GM18511 (cell line): ENCODE measurements at regions not wholly inside any gene's neighbourhood (a gene's known extent, or its start where the extent isn't known, plus 50 kb on each side); places are given as distances from the start of the nearest gene placed in this dataset.
"Not testable (repeated sequence)": the region's sequence is repeated elsewhere in the genome, so short reads cannot be mapped to it uniquely, and the experiment has no call there.

Source experiments
- ATAC-seq: cut with Tn5 transposase; IDR thresholded peaks from one replicate; pipeline ENCODE4 v1.9.1; 2021; ENCODE audit warnings: mild to moderate bottlenecking, moderate library complexity; ENCODE audit not compliant: unreplicated experiment

- ATAC-seq = no peak
Observed at GRCh38 chr4:62771983-62772557, 1571.9 kb downstream of the ADGRL3 start.

DNA sequence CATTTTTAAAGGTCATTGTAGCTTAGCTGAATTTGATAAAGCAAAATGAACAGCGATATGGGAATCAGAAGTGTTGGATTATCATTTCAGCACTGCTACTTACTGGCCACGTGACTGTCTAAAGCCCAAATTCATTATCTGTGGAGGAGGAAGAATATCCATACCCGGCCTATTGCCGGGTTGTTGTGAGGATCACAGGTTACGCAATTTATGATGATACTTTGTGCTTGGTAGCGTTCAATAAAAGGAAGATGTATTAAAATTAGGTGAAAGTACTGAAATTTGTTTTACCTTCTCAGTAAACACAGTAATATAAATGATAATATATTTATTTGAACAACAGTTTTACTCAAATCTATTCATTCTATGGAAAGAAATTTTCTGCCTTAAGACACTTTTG, 1540.2 kb downstream of the ADGRL3 start:
- no peak for ATAC-seq

GRCh38 chr4:62717154-62717553, 1517.0 kb downstream of the ADGRL3 start:
- ATAC-seq = no peak

GRCh38 chr4:62711575-62711974, 1511.4 kb downstream of the ADGRL3 start:
- ATAC-seq = no peak

GRCh38 chr4:62709618-62710252, 1509.6 kb downstream of the ADGRL3 start:
- ATAC-seq = no peak

GRCh38 chr4:62706423-62706822, 1506.3 kb downstream of the ADGRL3 start:
- no peak for ATAC-seq

DNA sequence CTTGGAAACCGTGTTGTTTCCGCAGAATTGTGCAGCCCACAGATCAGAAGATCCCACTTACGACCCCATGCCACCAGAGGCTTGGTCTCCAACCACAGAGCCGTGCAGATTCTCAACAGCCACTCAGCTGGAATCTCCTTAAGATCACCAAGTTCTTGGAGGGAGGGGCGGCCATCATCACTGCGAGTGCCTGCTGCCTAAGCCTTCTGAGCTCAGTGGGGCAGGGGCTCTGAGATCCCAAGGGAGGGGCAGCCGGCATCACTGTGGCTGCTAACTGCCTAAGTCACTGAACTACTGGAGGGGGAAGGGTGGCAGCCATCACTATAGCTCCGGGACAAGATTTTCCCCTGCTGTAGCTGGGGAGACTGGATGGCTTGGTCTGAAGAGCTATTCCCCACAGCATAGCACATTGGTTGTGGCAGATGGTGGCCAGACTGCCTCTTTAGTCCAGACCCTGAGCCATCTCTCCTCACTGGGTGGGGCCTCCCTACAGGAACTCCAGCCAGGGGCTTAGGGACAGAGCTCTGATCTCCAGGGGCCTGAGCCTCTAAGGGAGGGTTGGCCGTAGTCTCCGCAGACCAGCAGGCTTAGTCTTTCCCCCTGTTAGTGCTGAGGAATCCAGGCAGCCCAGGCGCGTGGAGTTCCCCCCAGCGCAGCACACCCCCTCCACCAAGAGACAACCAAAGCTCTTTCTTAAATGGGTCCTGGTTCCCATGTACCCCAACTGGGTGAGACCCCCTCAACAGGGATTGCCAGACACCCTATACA, 1483.9 kb downstream of the ADGRL3 start:
- no peak for ATAC-seq

DNA sequence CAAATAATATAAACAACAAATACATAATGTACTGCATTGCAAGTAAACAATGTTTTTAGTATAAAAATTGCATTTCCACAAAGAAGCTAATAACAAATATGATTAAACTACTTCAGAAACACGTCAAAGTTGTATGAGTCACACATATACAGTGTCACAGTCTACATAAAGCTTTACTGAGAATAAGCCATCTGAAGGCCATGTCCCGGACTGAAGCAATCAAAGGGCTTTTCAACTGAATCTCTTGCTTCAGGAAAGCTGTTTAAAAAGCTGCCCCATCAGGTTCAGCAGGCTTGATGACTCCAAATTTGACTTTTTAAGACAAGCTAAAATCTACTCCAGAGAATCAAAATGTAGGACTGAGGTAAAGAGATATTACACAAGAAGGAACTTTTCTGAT, 1476.8 kb downstream of the ADGRL3 start:
- no peak for ATAC-seq

- ATAC-seq = no peak
Observed at GRCh38 chr4:62670514-62670913, 1470.4 kb downstream of the ADGRL3 start.

DNA sequence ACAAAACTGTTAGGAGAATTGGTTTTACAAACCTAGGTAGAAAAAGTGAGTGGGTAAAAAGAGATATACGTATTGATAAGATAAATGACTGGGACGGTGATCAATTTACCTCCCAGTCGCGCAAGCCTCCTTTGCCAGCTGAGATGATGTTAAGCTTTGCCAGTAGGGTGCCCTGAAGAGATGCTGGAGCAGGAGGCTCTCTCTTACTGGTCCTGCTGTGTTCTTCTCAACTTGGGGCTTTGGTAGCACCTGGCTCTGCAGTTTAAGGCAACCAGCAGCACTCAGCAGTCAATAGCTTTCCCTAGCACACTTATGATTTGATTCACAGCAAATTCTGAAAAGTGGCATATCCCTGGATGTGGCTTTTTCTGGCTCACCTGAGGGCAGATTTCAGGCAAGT, 1461.7 kb downstream of the ADGRL3 start:
- no peak for ATAC-seq

GRCh38 chr4:62656006-62656405, 1455.9 kb downstream of the ADGRL3 start:
- no peak for ATAC-seq

GRCh38 chr4:62644372-62644771, 1444.2 kb downstream of the ADGRL3 start:
- no peak for ATAC-seq

- no peak for ATAC-seq
Observed at GRCh38 chr4:62640296-62640695, 1440.2 kb downstream of the ADGRL3 start.

GRCh38 chr4:62627671-62628070, 1427.5 kb downstream of the ADGRL3 start:
- ATAC-seq = no peak

- no peak for ATAC-seq
Observed at GRCh38 chr4:62627141-62627540, 1427.0 kb downstream of the ADGRL3 start.

GRCh38 chr4:62622089-62622488, 1422.0 kb downstream of the ADGRL3 start:
- no peak for ATAC-seq

DNA sequence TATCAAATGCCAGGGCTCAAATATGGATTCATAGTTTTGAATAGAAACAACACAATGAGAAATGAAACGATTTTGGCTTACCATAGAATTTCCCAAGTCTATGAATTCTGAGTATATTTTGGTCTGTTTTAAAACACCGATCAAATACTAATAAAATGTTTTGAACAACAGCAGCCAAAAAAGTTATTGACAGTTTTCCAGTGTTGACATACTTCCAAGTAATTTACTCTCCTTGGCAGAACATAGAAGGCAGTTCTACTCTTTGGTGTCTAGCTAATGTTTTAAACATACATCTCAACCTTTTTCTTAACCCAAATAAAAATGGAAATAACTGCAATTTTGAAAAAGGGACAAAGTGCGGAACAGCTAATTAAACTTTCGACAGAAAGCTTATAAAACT, 1419.8 kb downstream of the ADGRL3 start:
- no peak for ATAC-seq

DNA sequence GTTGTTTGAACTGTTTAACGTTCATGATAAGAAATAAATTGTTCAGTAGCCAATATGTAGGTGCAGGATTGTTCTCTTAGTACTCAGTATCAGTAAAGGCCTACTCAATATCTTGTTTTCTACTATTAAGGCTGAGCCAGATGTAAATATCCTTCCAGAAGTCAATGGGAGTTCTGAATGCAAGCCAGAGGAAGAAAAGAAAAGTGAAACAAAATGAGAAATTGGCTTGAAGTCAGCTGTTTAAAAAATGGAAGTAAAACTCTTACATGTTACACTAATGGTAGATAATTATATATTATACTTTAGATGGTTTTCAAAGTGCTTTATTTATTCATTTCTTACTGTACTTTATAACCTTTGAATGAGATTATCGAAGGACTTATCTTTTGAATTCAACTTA, 1417.9 kb downstream of the ADGRL3 start:
- ATAC-seq = no peak

- ATAC-seq = no peak
Observed at GRCh38 chr4:62601737-62602136, 1401.6 kb downstream of the ADGRL3 start.

- not testable (repeated sequence) for ATAC-seq
Observed at GRCh38 chr4:62595265-62595664, 1395.1 kb downstream of the ADGRL3 start.

DNA sequence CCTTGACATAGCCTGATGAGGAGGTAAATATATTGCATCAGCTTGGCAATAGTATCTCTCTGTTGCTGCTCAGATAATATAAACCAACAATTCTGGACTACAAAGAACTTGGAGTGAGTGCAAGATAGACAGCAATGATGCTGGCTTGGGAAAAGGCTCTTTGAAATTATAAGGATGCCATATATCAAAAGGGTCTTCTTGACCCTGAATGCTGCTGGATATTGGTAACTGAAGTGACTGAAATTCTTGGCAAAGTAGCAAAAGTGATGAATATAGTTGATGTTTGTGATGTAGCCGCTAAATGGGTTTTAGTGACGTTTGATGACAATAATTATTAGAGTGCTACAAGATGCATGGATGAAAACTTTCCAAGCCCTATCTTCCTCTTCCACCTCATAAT, 1391.6 kb downstream of the ADGRL3 start:
- ATAC-seq = no peak

DNA sequence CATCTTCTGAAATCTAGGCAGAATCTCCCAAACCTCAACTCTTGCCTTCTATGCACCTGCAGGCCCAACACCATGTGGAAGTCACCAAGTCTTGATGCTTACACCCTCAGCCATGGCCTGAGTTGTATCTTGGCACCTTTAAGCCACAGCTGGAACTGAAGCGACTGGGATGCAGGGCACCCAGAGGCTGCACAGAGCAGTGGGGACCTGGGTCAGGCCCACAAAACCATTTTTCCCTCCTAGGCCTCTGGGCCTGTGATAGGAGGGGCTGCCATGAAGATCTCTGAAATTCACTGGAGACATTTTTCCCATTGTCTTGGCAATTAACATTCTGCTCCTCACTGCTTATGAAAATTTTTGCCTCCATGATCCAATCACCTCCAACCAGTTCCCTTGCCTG, 1388.5 kb downstream of the ADGRL3 start:
- no peak for ATAC-seq
